Cardiac septum (tissue), 1 donor: ENCODE measurements at regions not wholly inside any gene's neighbourhood (a gene's known extent, or its start where the extent isn't known, plus 50 kb on each side); places are given as distances from the start of the nearest gene placed in this dataset.
"Not testable (repeated sequence)": the region's sequence is repeated elsewhere in the genome, so short reads cannot be mapped to it uniquely, and the experiment has no call there.

ENCODE experiments used
- DNase-seq: peaks from one replicate; pipeline ENCODE4 v3.0.0-alpha.2; 2020; ENCODE audit warnings: low spot score
- intact Hi-C: fragments of 100-400 bp; cut with DNase I; formaldehyde crosslinking; loops from one replicate; pipeline ENCODE4 v1.14.0; 2022
- donor health status: DM: no; HTN: no; CAD: no.

GRCh38 chr3:95449841-95450240, 1364.6 kb upstream of the EPHA6 start:
- intact Hi-C loops: no loop called here
- DNase-seq: no peak

- intact Hi-C loops: no loop called here
- DNase-seq: no peak
Observed at GRCh38 chr3:95453242-95453641, 1361.2 kb upstream of the EPHA6 start.

GRCh38 chr3:95456835-95457234, 1357.6 kb upstream of the EPHA6 start:
- intact Hi-C loops: no loop called here
- no peak for DNase-seq

DNA sequence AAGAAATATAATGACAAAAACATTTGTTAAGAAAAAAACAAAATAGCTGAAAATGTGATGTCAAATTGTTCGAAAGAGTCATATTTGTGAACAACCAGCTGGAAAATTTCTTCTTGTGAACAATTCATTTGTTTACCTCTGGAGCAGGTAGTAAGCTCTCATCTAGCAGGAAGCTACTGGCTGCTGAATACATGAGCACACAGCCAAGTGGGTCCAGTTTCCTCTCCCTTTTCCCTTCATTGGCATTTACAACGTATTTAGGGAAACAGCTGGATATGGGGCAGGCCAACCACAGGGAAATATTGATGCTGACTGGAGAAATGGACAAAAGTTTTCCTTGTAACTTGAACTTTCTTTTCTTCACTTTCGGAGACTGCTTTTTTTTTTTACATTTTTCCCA, 1354.7 kb upstream of the EPHA6 start:
- intact Hi-C loops: no loop called here
- no peak for DNase-seq

- intact Hi-C loops: no loop called here
- no peak for DNase-seq
Observed at GRCh38 chr3:95460274-95460673, 1354.1 kb upstream of the EPHA6 start.

- no peak for DNase-seq
- intact Hi-C loops: no loop called here
Observed at GRCh38 chr3:95462161-95462560, 1352.2 kb upstream of the EPHA6 start.

- DNase-seq: no peak
- intact Hi-C loops: no loop called here
Observed at GRCh38 chr3:95464346-95464745, 1350.0 kb upstream of the EPHA6 start.

GRCh38 chr3:95468331-95468730, 1346.1 kb upstream of the EPHA6 start:
- intact Hi-C loops: no loop called here
- no peak for DNase-seq

DNA sequence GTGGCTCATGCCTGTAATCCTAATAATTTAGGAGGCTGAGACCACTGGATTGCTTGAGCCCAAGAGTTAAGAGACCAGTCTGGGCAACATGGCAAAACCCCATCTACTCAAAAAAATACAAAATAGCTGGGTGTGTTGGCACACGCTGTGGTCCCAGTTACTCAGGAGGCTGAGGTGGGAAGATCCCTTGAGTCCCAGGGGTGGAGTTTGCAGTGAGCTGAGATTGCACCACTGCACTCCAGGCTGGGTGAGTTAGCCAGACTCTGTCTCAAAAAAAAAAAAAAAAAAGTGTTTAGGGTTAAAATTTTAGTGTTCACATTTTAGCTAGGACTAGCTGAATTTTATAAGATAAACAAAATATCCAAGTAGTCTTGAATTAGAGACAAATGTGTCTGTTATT, 1340.1 kb upstream of the EPHA6 start:
- no peak for DNase-seq
- intact Hi-C loops: no loop called here

GRCh38 chr3:95476534-95476933, 1337.9 kb upstream of the EPHA6 start:
- intact Hi-C loops: no loop called here
- DNase-seq: no peak

DNA sequence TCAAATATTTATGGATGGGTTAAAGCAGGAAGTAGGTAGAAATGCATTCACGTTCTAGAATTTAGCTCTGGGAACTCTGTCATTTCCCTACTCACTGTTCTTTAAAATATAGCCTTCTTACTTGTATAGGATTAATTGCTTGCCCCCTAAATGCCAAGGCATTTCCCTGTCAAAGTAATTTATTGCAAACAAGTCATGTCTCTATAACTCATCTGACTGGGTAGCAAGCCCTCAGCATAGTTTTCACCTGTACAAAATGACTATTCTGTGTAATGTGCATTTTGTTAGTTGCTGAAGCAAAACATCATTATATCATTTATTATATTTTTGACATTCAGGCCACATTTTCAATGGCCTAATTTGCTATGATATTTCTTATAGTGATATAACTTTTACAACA, 1308.2 kb upstream of the EPHA6 start:
- no peak for DNase-seq
- intact Hi-C loops: no loop called here

GRCh38 chr3:95508124-95508523, 1306.3 kb upstream of the EPHA6 start:
- intact Hi-C loops: no loop called here
- no peak for DNase-seq

- no peak for DNase-seq
- intact Hi-C loops: no loop called here
Observed at GRCh38 chr3:95511828-95512227, 1302.6 kb upstream of the EPHA6 start.

- intact Hi-C loops: no loop called here
Observed at GRCh38 chr3:95514260-95514659, 1300.1 kb upstream of the EPHA6 start.

GRCh38 chr3:95521396-95521795, 1293.0 kb upstream of the EPHA6 start:
- no peak for DNase-seq

More at GRCh38 chr3:95514260-95514659, 1300.1 kb upstream of the EPHA6 start:
- no peak for DNase-seq

DNA sequence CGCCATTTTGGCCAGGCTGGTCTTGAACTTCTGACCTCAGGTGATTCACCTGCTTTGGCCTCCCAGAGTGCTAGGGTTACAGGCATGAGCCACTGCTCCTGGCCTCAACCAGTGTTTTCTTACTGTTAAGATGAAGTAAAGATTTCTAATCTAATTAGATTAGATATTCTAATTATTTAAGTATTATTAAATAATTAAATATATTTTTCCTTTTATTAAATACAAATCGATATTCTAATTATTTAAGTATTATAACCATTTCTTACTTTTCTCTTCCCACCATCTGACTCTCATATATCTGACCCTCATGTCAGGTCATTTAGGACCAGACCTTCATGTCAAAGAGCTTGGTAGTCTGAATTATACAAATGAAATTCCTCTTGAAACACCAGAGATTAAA, 1291.9 kb upstream of the EPHA6 start:
- intact Hi-C loops: no loop called here

More at GRCh38 chr3:95521396-95521795, 1293.0 kb upstream of the EPHA6 start:
- intact Hi-C loops: no loop called here

GRCh38 chr3:95539950-95540483, 1274.4 kb upstream of the EPHA6 start:
- no peak for DNase-seq
- intact Hi-C loops: no loop called here

More for the DNA sequence above, 1291.9 kb upstream of the EPHA6 start:
- no peak for DNase-seq

- no peak for DNase-seq
- intact Hi-C loops: no loop called here
Observed at GRCh38 chr3:95565502-95565901, 1248.9 kb upstream of the EPHA6 start.

- intact Hi-C loops: no loop called here
Observed at GRCh38 chr3:95567346-95567745, 1247.0 kb upstream of the EPHA6 start.

GRCh38 chr3:95586754-95587153, 1227.6 kb upstream of the EPHA6 start:
- intact Hi-C loops: no loop called here

More at GRCh38 chr3:95567346-95567745, 1247.0 kb upstream of the EPHA6 start:
- no peak for DNase-seq

DNA sequence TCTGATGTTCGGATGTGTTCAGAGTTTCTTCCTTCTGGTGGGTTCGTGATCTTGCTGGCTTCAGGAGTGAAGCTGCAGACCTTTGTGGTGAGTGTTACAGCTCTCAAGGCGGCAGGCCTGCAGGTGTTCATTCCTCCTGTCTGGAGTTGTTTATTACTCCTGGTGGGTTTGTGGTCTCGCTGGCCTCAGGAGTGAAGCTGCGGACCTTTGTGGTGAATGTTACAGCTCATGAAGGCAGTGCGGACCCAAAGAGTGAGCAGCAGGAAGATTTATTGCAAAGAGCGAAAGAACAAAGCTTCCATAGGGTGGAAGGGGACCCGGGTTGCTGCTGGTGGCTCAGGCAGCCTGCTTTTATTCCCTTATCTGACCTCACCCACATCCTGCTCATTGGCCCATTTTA, 1226.8 kb upstream of the EPHA6 start:
- DNase-seq, intact Hi-C loops: not testable (repeated sequence)

More at GRCh38 chr3:95586754-95587153, 1227.6 kb upstream of the EPHA6 start:
- DNase-seq: no peak

DNA sequence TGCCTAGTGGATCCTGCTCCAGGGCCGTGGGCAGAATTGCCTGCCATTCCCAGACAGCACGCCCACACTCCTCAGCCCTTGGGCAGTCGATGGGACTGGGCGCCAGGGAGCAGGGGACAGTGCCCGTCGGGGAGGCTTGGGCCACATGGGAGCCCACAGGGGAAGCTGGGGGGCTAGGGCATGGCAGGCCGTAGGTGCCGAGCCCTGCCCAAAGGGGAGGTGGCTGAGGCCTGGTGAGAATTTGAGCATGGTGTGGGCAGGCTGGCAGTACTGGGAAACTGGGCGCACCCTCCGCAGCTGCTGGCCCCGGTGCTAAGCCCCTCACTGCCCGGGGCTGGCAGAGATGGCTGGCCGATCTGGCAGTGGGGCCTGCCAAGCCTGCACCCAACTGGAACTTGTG, 1225.9 kb upstream of the EPHA6 start:
- intact Hi-C loops: no loop called here
- no peak for DNase-seq
